Left hindlimb (tissue), 1 donor: ENCODE measurements at regions not wholly inside any gene's neighbourhood (a gene's known extent, or its start where the extent isn't known, plus 50 kb on each side); places are given as distances from the start of the nearest gene placed in this dataset.
"Not testable (repeated sequence)": the region's sequence is repeated elsewhere in the genome, so short reads cannot be mapped to it uniquely, and the experiment has no call there.

Experiments
- DNase-seq: peaks from one replicate; pipeline ENCODE4 v3.0.0-alpha.2; 2018

DNA sequence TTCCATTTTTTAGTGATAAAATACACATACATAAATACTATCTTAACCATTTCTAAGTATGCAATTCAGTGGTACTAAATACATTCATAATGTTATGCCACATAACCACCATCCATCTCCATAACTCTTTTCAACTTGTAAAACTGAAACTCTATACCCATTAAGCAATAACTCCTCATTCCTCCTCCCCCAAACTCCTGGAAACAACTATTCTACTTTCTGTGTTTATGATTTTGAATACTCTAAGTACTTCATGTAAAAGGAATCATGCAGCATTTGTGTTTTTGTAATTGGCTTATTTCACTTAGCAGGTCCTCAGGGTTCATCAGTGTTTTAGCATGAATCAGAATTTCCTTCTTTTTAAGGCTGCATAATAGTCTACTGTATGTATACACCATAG lies 131.8 kb downstream of the TES start:
- no peak for DNase-seq

DNA sequence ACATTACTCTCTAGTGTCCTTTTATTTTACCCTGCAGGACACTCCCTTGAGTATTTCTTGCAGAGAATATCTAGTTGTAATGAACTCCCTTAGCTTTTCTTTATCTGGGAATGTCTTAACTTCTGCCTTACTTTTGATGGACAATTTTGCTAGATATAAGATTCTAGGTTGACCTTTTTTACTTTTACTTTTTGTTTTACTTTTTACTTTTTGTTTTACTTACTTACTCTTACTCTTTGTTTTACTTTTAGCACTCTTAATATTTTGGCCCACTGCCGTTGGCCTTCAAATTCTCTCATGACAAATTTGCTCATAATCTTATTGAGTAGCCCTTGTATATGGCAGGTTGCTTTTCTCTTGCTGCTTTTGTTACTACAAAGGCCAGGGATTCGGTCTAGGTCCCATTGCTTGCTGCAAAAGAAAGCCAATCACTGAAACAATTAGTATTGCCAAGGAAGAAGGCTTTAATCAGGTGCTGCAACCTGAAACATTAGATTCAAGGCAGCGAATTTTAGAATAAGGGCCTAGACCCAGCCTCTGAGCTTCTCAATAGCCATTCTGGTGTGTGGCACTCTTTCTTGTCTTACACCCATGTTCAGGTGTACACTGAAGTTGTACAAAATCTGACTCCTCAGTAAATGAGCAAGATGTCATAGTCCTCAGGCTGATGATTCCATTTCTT lies 137.0 kb downstream of the TES start:
- no peak for DNase-seq

DNA sequence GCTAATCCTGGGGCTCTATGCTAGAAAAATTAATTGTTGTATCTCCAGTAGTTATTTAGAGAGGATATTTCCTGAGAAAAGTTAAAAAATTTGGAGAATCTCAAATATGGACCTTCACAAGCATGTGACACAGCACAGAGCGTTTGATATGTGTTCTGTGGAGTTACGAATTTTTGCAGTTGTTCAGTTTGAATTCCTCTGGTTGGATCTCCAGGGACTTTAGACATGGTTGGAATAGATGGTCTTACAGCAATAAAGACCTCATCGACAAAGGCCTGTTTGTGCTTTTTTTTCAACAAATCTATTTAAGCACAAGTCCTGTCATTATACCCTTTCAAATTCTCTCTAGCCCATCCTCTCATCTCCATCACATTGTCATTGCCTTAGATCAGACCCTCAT lies 138.0 kb downstream of the TES start:
- no peak for DNase-seq

DNA sequence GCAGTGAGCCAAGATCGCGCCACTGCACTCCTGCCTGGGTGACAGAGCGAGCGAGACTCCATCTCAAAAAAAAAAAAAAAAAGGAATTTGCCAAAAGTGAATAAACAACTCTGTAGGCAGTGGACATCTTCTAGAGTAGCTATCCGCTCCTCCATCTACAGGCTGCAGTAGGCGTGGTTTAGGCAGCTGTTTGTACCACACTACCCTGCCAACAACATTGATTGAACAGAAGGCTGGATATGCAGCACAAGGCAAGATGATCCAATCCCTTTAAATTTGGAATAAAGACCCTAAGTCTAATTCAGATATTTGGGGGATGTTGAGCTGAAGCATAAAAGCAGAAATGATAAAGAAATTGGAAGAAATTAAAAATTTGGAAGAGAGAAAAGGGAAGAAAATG lies 141.6 kb downstream of the TES start:
- DNase-seq, result no peak

DNA sequence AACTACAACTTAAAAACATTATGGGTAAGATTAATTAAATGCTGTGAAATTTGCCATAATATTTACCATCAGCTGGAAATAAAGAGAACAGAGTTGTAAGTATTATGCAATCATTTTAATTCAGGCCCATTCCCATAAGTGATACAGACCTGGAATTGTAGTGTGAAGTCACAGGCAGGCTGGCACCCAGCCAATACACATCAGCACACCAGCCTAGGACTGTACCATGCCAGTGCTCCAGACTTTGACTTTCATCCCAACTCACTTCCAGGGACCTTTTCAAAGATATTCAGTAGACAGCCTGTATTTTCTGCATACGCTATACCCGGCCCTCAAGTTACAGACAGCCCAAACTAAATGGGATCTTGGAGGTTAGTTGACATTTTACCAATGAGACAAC lies 143.3 kb downstream of the TES start:
- DNase-seq, result peak; percentile 62

DNA sequence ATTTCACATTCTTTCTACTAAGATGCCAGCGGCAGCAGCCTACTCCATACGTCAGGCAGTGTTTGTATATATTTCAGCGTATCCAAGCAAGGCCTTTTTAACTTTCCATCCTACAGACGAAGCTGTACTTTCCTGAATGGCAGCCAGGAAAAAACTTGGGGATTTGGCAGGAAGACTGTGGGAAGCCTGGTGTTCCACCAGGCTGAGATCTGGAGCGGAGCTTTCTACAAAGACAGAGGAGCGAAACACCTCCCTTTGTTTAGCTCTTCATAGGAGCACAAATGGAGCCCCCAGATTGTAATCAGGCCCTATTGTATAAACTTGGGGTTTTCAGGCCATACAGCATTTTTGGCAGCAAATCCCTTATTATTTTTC lies 143.8 kb downstream of the TES start:
- DNase-seq, result peak; percentile 92

DNA sequence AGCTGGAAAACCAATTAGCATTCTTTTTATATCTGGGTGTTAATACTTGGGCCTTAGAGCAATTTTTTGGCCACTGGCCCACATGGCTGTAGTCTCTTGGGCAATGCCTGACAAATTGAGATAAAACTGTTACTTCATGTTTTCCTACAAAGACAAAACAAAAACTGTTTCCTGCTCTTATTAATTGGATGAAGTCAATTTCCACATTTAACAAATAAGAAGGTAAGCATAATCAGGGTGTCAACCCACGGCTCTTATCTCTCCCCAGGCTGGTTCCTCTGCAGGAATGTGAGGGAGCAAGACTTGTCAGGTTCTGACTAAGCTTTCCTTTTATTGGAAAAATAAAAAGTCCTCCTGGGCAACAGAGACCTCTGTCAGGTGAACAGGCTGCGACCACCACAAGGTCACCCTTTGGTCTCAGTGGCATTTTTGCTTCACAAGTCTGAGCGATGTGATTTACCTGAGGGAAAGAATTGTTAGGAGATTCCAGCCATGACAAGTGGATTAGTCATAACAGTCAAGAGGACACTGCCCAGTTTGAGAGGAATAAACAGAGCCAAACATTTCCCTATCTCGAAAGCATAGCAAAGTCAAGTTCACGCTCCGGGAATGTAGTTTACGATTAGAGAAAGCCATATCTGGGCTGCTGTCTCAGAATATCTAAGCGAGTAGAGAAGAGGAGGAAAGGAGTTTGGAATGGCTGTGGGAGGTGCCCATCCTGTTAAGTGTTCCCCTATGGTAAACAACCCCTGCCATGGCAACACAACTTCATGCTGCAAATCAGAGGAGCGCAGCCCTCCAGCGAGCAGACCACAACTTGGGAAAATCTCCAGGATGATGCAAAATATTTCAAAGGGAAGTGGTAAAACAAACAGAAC lies 144.4 kb downstream of the TES start:
- peak; percentile 87 for DNase-seq

DNA sequence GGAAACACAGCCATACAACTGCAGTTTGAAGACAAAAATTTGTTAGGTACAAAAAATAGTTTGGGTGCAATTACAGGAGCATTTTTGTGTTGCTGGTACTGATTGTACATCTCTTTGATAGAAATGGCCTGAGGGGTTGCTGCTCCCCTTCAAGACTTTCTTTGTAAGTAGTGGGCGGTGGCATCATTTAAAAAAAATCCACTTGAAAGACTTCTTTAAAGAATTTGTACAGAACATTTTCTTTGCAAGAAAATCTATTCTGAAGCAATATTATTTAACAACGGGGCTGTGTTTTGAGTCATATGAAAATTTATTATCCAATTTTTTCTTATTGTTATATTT lies 144.1 kb upstream of the CAV2 start:
- DNase-seq, result no peak

DNA sequence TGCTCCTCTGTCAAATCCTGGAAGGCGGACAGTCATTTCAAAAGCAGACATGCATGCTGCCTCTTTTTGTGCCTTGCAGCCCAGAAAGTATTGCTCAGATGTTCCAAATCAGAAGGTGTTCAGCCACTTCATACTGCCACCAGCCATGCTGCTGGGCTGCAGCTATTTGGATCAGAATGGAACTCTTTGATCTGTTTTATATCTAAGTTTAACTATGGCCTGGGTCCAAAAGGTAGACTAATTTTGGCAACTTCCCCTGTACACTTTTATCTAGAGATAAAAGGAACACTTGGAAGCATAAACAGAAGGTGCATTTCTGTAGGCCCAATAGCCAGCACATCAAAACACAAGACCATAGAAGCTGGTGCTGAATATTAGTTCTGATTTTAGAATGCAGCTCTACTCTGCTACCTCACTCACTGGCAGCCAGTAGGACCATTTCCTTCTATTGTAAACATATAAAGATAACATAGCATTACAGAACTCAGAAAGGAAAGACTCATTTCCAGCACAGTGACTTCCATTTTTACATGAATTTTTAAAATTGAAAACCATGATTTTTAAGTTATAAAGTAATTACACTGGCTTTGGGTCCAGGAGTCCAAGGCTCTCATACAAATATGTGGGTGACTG lies 143.1 kb upstream of the CAV2 start:
- no peak for DNase-seq

DNA sequence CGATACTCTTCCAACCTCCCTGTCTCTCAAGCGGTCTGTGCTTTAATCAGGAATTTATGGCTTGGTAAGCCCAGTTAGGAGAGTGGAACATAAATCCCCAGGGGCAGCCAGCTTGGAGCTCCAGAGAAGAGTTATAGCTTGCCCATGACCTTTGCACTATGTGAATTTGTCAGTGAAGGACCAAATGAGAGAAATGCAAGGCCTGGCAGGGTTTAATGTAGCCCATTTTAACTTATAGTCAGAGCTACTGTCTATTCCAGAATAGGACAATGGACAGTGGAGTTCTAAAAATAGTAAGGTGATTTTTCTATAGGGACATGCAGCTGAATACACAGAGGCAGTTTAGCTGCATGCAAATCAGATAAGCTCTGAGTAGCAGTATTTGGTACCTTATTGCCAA lies 142.6 kb upstream of the CAV2 start:
- DNase-seq, result no peak

DNA sequence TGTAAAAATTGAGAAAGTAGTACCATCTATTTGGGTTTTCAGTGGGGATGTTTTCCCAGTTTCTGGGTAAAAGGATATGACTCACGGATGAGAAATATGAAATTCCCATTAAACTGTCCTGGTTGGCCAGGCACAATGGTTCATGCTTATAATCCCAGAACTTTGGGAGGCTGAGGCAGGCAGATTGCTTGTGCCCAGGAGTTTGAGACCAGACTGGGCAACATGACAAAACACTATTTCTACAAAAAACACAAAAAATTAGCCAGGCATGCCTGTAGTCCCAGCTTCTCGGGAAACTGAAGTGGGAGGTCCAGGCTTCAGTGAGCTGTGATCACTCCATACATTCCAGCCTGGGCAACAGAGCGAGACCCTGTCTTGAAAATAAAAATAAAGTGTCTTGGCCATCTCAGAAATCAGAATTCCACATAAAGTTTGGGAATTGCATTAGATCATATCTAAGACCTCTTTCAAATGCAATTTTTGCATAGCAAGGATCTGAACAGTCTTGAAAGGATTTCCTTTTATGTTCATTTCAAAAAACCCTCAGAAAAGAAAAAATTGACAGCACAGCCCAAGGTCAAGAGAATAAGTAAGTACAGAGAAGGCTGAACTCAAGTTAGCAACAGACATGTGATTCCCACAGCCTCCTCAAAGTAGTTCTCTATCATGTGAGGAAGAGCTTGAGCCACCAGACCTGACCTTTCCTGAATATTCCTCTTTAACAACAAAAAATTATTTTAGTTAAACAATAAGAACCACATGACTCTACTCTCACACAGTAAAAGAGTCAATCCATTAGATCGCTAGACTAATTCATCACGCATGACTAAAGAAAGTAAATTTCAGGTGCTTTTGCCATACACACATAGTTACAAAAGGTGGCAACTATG lies 141.5 kb upstream of the CAV2 start:
- DNase-seq, result no peak

DNA sequence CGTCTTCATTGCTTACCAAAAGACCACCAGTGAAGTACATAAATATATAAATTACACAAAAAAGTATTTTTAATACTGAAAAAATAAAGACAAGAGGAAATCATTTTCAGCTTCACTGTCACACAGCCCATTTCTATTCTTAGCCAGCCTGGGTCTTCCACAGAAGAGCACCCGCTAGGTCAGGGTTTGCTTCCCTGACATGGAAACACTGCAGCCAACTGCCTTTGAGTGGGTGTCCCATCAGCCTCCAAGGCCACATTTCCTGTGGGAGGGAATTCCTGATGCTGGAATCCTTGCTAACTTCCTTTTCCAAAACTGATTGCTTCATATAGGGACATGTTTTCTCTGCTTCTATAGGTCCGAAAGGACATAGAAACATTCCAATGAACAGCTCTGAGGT lies 137.8 kb upstream of the CAV2 start:
- DNase-seq, result no peak

DNA sequence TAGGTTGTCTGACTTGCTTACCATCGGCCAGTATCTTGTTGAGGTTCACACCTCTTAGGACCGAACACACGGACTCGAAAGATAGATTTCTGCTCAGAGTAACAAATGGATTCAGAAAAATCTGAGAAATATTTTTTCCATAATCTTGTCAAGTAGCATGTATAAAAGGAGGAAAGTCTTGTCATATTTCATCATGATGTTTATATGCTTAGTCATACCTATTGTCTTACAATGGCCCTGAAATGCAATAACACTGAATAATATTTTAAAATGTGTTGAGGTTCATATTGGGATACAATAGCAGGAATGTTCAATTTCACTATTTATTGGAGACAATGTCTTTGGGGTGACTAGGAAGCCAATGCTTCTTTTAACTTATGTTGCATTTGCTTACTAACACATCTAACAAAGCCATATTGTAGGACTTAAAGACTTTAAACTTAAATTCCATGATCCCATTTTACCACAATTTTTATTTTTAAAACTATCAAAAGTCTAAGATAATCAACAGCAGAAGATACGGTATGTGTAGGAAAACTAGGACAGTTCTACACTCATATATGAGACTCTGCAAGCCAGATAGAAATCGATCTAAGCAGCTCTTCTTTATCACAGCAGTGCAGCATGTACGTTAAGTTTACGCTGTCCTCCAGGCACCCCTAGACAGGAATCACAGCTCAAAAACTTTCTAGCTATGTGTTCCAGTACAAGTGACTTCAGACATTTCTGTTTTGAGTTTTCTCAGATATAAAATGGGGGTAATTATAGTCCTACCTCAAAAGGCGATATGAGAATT lies 135.7 kb upstream of the CAV2 start:
- no peak for DNase-seq

DNA sequence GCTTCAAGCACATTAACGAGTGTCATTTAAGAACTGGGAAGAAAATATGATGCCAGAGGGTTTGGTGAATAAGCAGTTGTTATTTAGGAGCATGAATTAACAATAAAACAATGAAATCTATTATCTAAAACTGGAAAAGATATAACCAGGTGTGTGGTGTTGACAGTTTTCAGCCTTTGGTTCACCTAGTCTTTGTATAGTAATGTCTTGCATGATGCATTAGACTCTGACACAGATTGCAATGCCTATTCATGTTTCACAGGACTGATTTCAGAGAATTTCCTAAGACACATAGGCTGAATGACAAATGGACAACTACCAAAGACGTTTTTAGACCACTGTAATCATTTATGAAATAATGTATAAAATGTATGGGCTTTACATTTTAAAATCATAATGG lies 135.1 kb upstream of the CAV2 start:
- no peak for DNase-seq

DNA sequence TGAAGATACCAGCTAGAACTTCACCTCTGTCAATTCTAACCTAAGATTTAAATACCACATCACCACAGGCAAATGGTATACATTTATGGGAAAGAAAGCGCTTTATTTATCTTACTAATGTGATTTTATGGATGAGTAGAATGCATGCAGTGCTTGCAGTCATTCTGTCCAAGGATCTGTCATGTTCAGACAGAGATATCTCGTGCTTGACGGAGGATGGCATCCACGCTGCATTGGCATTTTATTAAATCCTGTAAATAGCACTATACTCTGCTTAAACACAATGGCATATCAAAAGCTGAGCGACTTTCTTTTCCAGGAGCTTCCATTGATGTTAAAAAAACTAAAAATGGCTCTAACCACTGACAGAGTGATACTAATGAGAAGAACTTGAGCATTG lies 133.7 kb upstream of the CAV2 start:
- DNase-seq, result no peak

DNA sequence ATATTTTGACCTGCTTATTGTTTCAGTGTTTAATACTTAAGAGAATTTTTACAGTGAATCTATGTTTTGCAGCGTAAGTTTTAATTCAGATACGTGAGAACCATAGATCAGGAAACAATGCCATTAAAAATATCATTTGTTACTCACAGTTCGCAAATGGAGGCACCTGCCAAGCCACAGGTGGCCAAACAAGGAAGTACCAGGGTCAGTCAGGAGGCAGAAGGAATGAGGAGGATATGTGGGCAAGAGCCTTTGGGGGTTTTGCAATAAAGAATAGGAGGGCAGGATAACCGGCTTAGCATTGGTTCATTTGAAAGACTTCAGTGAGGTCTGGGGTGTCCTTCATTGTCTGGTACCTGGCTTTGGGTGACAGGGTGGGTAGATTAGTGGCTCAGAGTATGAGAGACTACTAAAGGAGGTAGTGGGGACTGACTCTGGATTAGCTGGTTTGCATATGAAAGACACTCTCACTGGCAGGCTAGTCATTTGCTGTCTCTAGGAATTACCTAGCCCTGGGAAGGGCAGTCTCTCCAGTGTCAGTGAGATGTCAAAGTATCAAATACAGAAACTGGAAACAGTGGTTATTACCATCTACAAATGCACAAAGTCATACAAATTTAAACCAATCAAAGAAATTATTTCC lies 132.2 kb upstream of the CAV2 start:
- no peak for DNase-seq

DNA sequence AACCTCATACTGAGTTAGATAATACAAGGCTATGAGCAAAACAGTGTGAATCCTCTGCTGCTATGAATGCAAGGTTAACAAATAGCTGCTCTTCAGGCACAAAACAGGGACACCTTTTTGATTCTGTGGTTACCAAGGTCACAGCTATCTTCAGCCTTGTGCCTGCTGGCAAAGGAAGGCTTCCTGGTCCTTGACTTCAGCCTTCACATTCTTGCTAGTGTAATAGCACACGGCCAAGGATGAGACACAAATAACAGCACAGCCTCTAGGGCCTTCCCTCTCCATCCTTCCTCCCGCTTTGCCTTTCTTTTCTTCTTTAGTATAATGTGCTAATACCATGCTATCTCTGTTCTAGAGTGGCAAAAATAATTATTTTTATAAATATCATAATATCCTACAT lies 130.6 kb upstream of the CAV2 start:
- no peak for DNase-seq

DNA sequence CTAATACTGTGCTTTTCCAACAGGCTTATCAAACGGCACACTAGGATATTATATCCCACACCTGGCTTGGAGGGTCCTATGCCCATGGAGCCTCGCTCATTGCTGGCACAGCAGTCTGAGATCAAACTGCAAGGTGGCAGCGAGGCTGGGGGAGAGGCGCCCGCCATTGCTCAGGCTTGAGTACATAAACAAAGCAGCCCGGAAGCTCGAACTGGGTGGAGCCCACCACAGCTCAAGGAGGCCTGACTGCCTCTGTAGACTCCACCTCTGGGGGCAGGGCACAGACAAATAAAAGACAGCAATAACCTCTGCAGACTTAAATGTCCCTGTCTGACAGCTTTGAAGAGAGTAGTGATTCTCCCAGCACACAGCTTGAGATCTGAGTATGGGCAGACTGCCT lies 128.0 kb upstream of the CAV2 start:
- not testable (repeated sequence) for DNase-seq

DNA sequence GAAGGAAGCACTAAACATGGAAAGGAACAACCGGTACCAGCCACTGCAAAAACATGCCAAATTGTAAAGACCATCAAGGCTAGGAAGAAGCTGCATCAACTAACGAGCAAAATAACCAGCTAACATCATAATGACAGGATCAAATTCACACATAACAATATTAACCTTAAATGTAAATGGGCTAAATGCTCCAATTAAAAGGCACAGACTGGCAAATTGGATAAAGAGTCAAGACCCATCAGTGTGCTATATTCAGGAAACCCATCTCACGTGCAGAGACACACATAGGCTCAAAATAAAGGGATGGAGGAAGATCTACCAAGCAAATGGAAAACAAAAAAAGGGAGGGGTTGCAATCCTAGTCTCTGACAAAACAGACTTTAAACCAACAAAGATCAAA lies 126.3 kb upstream of the CAV2 start:
- not testable (repeated sequence) for DNase-seq

DNA sequence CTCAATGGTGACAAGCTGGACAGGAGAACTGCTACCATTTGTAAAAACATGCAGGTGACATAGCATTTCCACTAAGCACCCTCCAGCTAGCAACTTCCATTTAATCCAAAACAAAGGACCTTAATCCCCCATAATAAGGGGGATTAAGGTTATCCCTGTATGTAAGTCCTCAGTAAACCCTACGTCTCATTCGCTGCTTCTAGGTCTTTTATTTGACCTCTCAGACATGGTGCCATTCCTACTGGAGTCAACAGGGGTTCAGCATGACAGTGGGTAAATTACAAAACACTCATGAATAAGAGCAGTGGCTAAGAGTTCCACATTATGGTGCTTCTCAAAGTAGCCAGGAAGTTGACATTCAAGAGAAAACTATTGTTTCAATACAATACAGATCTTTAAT lies 121.8 kb upstream of the CAV2 start:
- DNase-seq, result no peak

DNA sequence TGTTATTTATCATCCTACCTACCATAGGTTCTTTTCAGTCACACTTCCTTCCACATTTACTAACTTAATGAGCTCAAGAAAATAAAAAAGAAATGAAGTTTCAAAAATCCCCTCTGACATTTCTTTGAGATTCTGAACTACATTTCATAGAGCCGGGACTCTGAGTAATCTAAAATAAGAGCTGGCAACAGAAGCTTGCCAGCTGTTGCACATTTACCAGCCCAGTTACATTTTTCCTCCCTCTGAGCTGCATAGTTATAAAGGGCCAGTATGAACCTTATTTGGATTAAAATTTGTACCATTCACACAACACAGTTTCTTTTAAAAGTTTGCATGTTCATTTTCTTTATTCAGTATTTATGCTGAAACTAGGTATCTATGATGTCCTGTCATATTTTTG lies 119.5 kb upstream of the CAV2 start:
- DNase-seq, result no peak

DNA sequence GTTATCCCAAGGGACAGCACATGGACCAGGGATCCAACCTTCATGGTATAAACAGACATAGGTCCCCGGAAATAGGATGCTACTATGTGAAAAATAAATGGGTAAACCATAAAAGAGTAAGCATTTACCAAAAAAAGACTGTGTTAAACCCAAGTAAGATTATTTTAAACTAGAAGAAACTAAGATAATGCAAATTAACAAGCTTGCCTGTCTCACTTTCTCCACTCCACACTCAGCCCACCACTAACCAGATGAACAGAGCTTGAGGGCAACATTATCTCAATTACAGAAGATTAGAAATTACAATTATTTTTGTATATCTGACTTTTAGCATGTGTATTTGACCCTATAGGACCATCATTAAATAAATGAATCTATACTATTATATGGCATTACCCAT lies 117.2 kb upstream of the CAV2 start:
- DNase-seq, result no peak
